Trophoblast cell (in vitro differentiated cells and primary cell): ENCODE measurements at regions not wholly inside any gene's neighbourhood (a gene's known extent, or its start where the extent isn't known, plus 50 kb on each side); places are given as distances from the start of the nearest gene placed in this dataset.

Source experiments
- DNase-seq, 2 donors: peaks; one replicate each; pipeline ENCODE4 v3.0.0-alpha.2; 2016
- H2AFZ ChIP-seq: 2 replicates; pipeline ENCODE4 v1.6.1; 2013; ENCODE audit warnings: low read length, moderate library complexity, mild to moderate bottlenecking; ENCODE audit not compliant: insufficient read depth, poor library complexity
- H2AK5ac ChIP-seq: 2 replicates; pipeline ENCODE4 v1.6.1; 2013; ENCODE audit warnings: mild to moderate bottlenecking, low read length
- H2BK120ac ChIP-seq: 2 replicates; pipeline ENCODE4 v1.6.1; 2013; ENCODE audit warnings: low read length, mild to moderate bottlenecking, moderate library complexity; ENCODE audit not compliant: insufficient read depth, poor library complexity
- H2BK12ac ChIP-seq: 2 replicates; pipeline ENCODE4 v1.6.1; 2013; ENCODE audit warnings: mild to moderate bottlenecking, low read length, moderate library complexity
- H2BK5ac ChIP-seq: 2 replicates; pipeline ENCODE4 v1.6.1; 2013; ENCODE audit warnings: low read length, low read depth, moderate library complexity, mild to moderate bottlenecking; ENCODE audit not compliant: poor library complexity
- H3K14ac ChIP-seq: 2 replicates; pipeline ENCODE4 v1.6.1; 2013; ENCODE audit warnings: mild to moderate bottlenecking, low read length
- H3K18ac ChIP-seq: 2 replicates; pipeline ENCODE4 v1.6.1; 2013; ENCODE audit warnings: mild to moderate bottlenecking, low read length
- H3K23ac ChIP-seq: 2 replicates; pipeline ENCODE4 v1.6.1; 2013; ENCODE audit warnings: low read length
- H3K27ac ChIP-seq: 2 replicates; pipeline ENCODE4 v1.5.1; 2013; ENCODE audit warnings: low read depth, mild to moderate bottlenecking, inconsistent platforms, low read length, moderate library complexity
- H3K27me3 ChIP-seq: 2 replicates; pipeline ENCODE4 v1.6.1; 2013; ENCODE audit warnings: inconsistent platforms, mild to moderate bottlenecking, low read length, moderate library complexity; ENCODE audit not compliant: insufficient read depth
- H3K36me3 ChIP-seq, 2 experiments: 1 replicate in 1 of 2; 2 replicates in 1 of 2; pipeline ENCODE4 v1.6.1; 2013; ENCODE audit warnings: low read length in 2 of 2, mild to moderate bottlenecking in 2 of 2, moderate library complexity in 1 of 2; ENCODE audit not compliant: insufficient read depth in 2 of 2, control insufficient read depth in 1 of 2
- H3K4ac ChIP-seq: 2 replicates; pipeline ENCODE4 v1.6.1; 2013; ENCODE audit warnings: low read depth, mild to moderate bottlenecking, low read length, moderate library complexity
- H3K4me1 ChIP-seq, 2 experiments: 1 replicate in 1 of 2; 2 replicates in 1 of 2; pipeline ENCODE4 v1.6.1; 2013; ENCODE audit warnings: low read length in 2 of 2, mild to moderate bottlenecking in 2 of 2, moderate library complexity in 1 of 2; ENCODE audit not compliant: insufficient read depth in 2 of 2, control insufficient read depth in 1 of 2
- H3K4me2 ChIP-seq: 2 replicates; pipeline ENCODE4 v1.6.1; 2013; ENCODE audit warnings: inconsistent platforms, mild to moderate bottlenecking, low read length, moderate library complexity
- H3K4me3 ChIP-seq: 2 replicates; pipeline ENCODE4 v1.5.1; 2013; ENCODE audit warnings: mild to moderate bottlenecking, low read depth, low read length, inconsistent platforms
- H3K79me1 ChIP-seq: one replicate; pipeline ENCODE4 v1.6.1; 2013; ENCODE audit warnings: low read length
- H3K79me2 ChIP-seq: 2 replicates; pipeline ENCODE4 v1.6.1; 2013; ENCODE audit warnings: low read length, mild to moderate bottlenecking; ENCODE audit not compliant: control insufficient read depth, insufficient read depth, poor library complexity
- H3K9ac ChIP-seq: 2 replicates; pipeline ENCODE4 v1.6.1; 2013; ENCODE audit warnings: mild to moderate bottlenecking, low read length
- H3K9me3 ChIP-seq: 2 replicates; pipeline ENCODE4 v1.6.1; 2013; ENCODE audit warnings: low read depth, mild to moderate bottlenecking, control low read depth, inconsistent platforms, low read length; ENCODE audit not compliant: insufficient read depth
- H4K12ac ChIP-seq: 2 replicates; pipeline ENCODE4 v1.6.1; 2013; ENCODE audit warnings: low read depth, mild to moderate bottlenecking, low read length, moderate library complexity
- H4K8ac ChIP-seq: 2 replicates; pipeline ENCODE4 v1.6.1; 2013; ENCODE audit warnings: low read depth, mild to moderate bottlenecking, low read length, moderate library complexity
- H4K91ac ChIP-seq: one replicate; pipeline ENCODE4 v1.6.1; 2013; ENCODE audit warnings: low read depth, mild to moderate bottlenecking, low read length, moderate library complexity
- WGBS: extraction: QIAGEN DNeasy Blood & Tissue Kit; methylation state at CpG from one replicate; pipeline ENCODE4 v1.1.7; 2013; ENCODE audit warnings: missing lambda C conversion rate; ENCODE audit not compliant: insufficient read length, insufficient coverage; ENCODE audit errors: extremely low coverage; 5-methylcytosine and 5-hydroxymethylcytosine counted together

DNA sequence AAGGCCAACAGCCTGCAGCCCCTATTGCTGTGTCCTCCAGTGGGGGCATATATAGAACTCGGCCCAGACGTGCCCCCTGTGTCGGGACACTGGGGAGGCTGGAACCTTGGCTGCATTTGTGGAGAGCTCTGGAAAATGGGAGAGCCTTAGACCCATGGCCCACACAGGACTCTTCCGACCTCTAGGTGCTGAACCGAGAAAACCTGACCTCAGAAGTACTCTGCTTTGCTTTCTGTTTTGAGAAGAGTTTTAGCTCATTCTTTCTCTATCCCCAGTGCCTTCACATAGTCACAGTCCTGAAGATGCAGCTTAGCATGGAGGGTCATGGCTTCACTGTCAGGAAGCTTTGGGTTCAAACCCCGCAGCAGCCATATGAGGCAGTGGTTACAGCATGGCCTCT, 271.8 kb upstream of the B3GAT1 start:
- Histone ChIP-seq H3K14ac (no peak overlapping the region), H2AFZ (no peak overlapping the region)
- WGBS: no CpG with 5 or more reads among the region's 6 CpGs

DNA sequence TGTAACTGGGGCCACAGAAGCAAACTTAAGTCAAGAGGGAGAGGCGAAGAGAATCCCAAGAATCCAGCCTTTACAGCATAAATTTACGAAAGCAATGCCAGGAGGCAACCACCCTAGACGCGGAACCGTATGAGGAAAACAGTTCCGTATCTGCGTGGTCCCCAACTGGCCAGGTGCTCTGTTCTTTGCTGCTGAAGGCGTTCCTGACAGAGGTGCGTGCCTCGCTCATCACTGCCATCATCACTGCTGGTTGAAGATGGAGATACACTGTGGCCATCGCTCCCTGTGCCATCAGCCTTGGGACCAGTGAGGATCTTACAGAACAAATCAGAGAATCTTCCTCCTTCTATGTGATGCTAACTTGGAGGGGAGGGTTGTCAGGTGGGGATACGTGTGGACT, 270.5 kb upstream of the B3GAT1 start:
- no peak overlapping the region for H3K14ac ChIP-seq
- no peak for DNase-seq
- no peaks in the 10 kb centered on the region for H3K79me1 ChIP-seq
- no peaks in the 10 kb centered on the region for H3K27me3 ChIP-seq
- H3K23ac ChIP-seq: no peak overlapping the region
- no peak overlapping the region for H2AFZ ChIP-seq
- no peak overlapping the region for H4K91ac ChIP-seq
- no CpG with 5 or more reads among the region's 12 CpGs for WGBS
- no peaks in the 10 kb centered on the region for H3K9me3 ChIP-seq
- H3K4me1 ChIP-seq: no peaks in the 10 kb centered on the region
- no peak overlapping the region for H3K27ac ChIP-seq
- no peak overlapping the region for H3K4ac ChIP-seq
- no peak overlapping the region for H4K8ac ChIP-seq
- H4K12ac ChIP-seq: no peak overlapping the region
- no peak overlapping the region for H3K9ac ChIP-seq
- no peak overlapping the region for H2BK5ac ChIP-seq
- H3K18ac ChIP-seq: no peak overlapping the region
- no peak overlapping the region for H2BK12ac ChIP-seq
- no peak overlapping the region for H3K4me2 ChIP-seq
- no peak overlapping the region for H2AK5ac ChIP-seq
- H2BK120ac ChIP-seq: no peak overlapping the region
- no peaks in the 10 kb centered on the region for H3K36me3 ChIP-seq
- no peaks in the 10 kb centered on the region for H3K79me2 ChIP-seq
- no peak overlapping the region for H3K4me3 ChIP-seq

More for the DNA sequence above, 271.8 kb upstream of the B3GAT1 start:
- Histone ChIP-seq H2BK5ac (no peak overlapping the region), H3K18ac (no peak overlapping the region), H3K9me3 (no peaks in the 10 kb centered on the region), H3K4me1 (no peaks in the 10 kb centered on the region), H3K36me3 (no peaks in the 10 kb centered on the region), H3K79me2 (no peaks in the 10 kb centered on the region), H4K91ac (no peak overlapping the region), H3K79me1 (no peaks in the 10 kb centered on the region), H3K4ac (no peak overlapping the region), H2BK12ac (no peak overlapping the region), H3K23ac (no peak overlapping the region), H2AK5ac (no peak overlapping the region), H3K4me2 (no peak overlapping the region), H2BK120ac (no peak overlapping the region), H3K4me3 (no peak overlapping the region), H3K27ac (no peak overlapping the region), H4K8ac (no peak overlapping the region), H3K27me3 (no peaks in the 10 kb centered on the region), H4K12ac (no peak overlapping the region), H3K9ac (no peak overlapping the region)
- no peak for DNase-seq

DNA sequence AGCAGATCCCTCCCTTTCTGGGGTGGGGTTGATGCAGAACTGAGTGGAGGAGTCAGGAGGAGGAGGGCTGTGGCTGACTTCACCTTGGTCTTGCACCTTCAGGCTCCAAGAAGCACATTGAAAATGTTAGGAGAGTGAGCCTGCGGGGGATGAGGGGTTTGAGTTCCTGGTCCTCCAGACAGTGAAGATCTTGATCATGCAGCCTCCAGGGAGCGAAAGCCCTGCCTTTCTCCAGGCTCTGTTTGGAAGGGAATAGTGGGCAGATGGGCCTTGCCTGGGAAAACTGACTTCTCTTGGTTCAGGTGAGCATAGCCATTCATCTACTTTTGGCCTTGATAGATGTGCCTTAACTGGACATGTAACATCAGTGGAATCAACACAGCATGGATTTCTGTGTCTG, 267.6 kb upstream of the B3GAT1 start:
- Histone ChIP-seq H3K27me3 (no peaks in the 10 kb centered on the region), H2AK5ac (no peak overlapping the region), H2AFZ (no peak overlapping the region), H4K12ac (no peak overlapping the region), H4K91ac (no peak overlapping the region), H3K23ac (no peak overlapping the region), H3K18ac (no peak overlapping the region), H3K4ac (no peak overlapping the region), H3K79me1 (no peaks in the 10 kb centered on the region), H2BK12ac (no peak overlapping the region), H3K4me3 (no peak overlapping the region), H3K9me3 (no peaks in the 10 kb centered on the region), H2BK5ac (no peak overlapping the region), H4K8ac (no peak overlapping the region), H3K4me2 (no peak overlapping the region), H3K9ac (no peak overlapping the region), H3K36me3 (no peaks in the 10 kb centered on the region), H3K79me2 (no peaks in the 10 kb centered on the region), H3K14ac (no peak overlapping the region), H2BK120ac (no peak overlapping the region), H3K4me1 (no peaks in the 10 kb centered on the region), H3K27ac (no peak overlapping the region)
- DNase-seq: no peak
- WGBS: no CpG with 5 or more reads among the region's 2 CpGs

DNA sequence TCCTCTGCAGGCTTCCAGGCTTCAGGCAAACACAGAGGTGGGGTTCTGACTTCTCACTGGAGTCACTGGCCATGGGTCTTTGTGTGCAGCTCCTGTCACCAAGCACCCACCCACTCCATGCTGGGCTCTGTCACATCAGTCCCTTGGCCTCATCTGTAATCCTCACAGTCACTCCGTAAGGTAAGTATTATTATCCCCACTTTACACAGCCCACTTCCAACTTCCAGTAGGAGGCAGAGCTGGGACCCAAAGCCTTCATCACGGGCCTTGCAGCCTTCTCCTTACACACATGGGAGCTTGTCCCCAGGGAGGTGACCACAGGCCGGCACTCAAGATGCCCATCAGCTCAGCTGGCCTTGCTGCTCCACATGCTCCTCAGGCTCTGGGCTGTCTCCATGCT, 266.7 kb upstream of the B3GAT1 start:
- no peak overlapping the region for H3K4me2 ChIP-seq
- no peaks in the 10 kb centered on the region for H3K4me1 ChIP-seq
- H3K23ac ChIP-seq: no peak overlapping the region
- WGBS: no CpG with 5 or more reads among the region's 3 CpGs
- no peak overlapping the region for H3K18ac ChIP-seq
- H3K27ac ChIP-seq: no peak overlapping the region
- H2BK12ac ChIP-seq: no peak overlapping the region
- no peaks in the 10 kb centered on the region for H3K27me3 ChIP-seq
- no peaks in the 10 kb centered on the region for H3K79me1 ChIP-seq
- H3K9ac ChIP-seq: no peak overlapping the region
- H3K14ac ChIP-seq: no peak overlapping the region
- no peak overlapping the region for H2BK120ac ChIP-seq
- H3K4ac ChIP-seq: no peak overlapping the region
- no peaks in the 10 kb centered on the region for H3K36me3 ChIP-seq
- H4K12ac ChIP-seq: no peak overlapping the region
- no peaks in the 10 kb centered on the region for H3K79me2 ChIP-seq
- H2AK5ac ChIP-seq: no peak overlapping the region
- H4K91ac ChIP-seq: no peak overlapping the region
- no peak overlapping the region for H2BK5ac ChIP-seq
- H3K9me3 ChIP-seq: no peaks in the 10 kb centered on the region
- no peak for DNase-seq
- no peak overlapping the region for H2AFZ ChIP-seq
- H4K8ac ChIP-seq: no peak overlapping the region
- no peak overlapping the region for H3K4me3 ChIP-seq
